Right lung (tissue), 2 donors: ENCODE measurements at regions not wholly inside any gene's neighbourhood (a gene's known extent, or its start where the extent isn't known, plus 50 kb on each side); places are given as distances from the start of the nearest gene placed in this dataset.

Experiments used
- DNase-seq, 2 donors: peaks; one replicate each; pipeline ENCODE4 v3.0.0-alpha.2; 2013

DNA sequence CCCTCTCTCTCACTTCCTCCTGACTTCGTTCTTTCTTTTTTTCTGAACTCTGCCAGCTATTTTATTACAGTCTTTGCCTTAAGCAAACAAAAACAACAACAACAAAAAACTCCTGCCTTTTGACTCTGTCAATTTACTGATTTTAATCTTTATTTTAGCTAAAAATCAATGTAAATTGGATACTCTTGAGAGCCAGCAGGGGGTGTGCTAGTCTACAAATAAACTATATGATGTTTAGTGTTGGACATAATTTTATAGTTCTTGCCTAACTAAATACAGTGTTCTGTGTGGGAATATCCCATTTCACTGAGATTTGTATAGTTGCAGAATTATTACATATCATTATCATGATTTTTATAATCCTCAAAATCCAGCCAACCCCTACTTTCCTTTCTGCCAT, 1199.9 kb upstream of the SPRY2 start:
- DNase-seq: no peak

DNA sequence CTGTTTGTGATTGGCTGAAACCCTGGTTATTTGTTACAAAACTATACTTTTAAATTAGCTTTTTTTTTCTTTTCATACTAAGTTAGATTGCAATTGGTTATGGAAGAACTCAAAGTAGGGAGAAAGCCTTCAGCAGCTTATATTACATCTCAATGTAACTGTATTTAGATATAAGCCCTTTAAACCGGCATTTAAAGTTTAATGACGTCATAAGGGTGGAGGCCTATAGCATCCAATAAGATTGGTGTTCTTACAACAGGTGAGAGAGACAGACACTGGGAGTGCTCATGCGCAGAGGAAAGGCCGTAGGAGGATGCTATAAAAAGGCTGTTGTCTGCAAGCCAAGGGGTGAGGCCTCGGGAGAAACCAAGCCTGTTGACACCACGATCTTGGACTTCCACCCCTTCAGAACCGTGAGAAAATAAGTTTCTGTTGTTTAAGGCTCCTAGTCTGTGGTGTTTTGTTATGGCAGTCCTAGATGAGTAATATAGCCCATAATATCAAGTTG, 1198.8 kb upstream of the SPRY2 start:
- no peak for DNase-seq

DNA sequence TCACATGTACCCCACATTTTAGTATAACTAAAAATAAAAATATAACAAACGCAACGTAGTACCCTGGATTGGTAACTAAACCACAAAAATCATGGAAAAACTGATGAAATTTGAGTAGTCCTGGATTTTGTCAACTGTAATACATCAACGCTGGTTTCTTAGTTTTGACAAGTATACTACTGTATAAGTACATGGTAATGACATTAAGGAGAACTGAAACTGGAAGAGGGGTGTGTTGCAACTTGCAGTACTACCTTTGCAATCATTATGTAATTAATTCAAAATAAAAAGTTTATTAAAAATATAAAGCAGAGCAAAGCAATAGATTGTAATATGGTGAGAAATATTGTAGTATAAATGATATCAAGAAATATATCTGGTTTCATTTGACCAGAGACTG, 1158.0 kb upstream of the SPRY2 start:
- no peak for DNase-seq

DNA sequence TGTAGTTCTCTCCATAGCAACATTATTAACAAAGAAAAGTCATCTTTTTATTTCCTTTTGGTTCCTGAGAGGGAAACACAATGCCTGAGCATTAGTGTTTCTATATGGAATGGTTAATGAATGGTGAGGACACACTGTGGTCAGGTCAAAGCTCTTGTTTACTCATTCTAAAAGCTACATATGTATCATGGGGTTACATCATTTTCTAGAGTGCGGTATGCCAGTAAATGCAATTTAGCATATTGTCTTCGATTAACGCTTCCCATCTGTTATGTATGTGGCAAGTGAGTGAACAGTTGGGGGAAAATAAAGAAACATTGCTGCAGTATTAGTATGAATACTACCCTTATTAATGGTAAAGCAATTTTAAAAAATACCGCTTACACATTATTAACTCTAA, 1152.2 kb upstream of the SPRY2 start:
- DNase-seq: no peak

DNA sequence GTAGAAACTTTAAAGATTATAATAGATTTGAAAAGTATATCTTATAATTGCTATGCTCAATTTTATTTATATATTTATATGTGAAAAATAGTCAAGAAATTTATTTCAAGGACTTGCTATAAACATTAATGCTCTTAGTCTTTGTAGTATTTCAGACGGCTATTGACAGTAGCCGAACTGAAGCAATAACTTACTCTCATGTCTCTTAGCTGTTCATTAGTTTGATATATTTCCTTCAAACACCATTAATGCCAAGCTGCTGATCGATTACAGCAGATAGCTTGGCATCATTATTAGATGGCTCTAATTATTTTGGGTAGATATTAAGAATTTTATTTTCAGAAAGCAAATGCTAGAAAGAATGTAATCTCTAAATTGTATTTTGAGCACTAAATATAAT, 1151.5 kb upstream of the SPRY2 start:
- DNase-seq: no peak

DNA sequence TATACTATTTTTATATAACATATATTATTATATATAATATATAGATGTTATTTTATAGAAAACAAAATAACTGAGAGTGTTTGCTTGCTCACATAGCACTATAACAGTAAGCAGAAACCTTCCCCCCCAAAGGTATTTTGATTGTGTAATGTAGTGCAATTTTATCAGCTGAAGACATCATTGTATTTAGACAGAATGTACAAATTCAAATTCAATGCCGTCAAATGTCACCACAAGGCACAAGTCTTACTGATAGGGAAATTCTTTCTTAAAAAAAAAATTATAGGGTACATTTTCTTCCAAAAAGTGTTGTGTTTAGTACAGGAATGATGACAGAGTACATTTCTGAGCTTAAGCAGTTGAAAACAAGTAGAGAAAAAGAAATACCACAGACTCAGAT, 1147.1 kb upstream of the SPRY2 start:
- no peak for DNase-seq

DNA sequence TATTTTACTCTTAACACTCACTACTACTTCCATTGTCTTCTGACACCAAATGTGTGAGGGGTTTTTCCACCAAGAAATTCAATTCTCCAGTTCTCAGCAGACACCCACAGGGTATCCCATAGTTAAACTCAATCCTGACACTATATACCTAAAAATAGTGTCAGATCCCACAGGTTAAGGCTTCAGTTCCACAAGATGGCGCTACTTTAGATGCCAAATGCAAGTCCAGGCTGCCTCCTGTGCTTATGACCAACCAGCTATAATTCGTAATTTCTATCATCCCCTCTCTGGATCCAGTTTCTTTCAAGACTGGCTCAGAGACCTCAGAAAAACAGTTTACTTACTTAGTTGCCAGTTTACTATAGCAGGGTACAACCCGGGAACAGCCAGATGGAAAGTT, 1146.2 kb upstream of the SPRY2 start:
- DNase-seq: no peak

DNA sequence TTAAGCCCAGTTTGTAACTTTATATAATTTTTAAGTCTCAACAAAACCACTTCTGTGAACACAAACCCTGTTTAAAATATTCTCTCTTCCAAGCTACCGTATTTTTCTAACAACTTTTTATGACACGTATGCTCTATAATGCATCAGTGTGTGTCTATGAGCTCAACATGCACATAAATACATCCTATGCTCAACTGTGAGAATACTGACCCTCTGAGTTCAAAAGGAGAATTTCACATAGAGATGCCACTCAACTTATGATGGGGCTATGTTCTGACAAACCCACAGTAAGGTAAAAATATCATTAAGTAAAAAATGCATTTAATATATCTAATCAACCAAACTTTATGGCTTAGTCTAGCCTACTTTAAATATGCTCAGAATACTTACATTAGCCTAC, 1139.7 kb upstream of the SPRY2 start:
- no peak for DNase-seq

DNA sequence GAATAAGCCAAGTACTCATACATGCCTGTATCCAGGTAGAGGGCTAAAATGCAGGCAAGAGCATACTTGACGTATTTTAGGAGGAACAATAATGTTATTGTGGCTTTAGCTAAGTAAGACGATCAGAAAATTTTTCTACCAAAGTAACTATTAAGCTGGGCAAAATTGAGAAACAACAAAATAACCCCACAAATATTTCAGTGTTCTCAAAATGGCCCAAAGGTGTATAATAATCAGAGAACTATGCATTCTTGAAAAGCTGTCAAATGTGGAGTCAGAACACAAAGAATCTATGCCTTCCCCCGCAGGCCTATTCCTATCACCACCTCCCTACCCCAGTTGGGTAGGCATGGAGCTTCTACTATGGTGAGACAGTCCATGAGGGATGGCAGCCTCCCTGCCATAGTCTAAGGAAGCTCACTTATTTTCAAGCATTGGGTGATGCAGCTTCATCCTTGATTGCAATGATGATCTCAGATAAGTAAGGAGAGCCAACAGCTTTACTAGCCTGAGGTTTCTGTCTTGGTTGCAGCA, 1132.5 kb upstream of the SPRY2 start:
- no peak for DNase-seq

DNA sequence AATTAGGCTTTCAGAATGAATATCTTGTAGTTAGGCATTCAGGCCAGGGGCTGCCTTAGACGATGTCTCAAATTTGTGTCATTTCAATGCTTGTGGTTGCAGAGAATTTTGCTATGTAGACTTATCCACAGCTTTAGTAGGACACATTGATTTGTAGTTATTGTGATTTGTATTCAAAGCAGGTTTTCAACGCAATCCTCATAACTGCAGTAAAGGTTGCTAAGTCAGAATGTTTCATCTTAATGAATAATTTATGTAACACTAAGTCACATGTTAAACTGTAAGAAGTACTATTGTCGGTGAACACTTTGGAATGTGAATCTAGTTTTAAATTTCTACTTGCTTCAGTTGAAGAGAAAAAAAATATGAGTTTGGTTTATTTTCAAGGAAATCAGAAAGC, 1117.2 kb upstream of the SPRY2 start:
- no peak for DNase-seq

DNA sequence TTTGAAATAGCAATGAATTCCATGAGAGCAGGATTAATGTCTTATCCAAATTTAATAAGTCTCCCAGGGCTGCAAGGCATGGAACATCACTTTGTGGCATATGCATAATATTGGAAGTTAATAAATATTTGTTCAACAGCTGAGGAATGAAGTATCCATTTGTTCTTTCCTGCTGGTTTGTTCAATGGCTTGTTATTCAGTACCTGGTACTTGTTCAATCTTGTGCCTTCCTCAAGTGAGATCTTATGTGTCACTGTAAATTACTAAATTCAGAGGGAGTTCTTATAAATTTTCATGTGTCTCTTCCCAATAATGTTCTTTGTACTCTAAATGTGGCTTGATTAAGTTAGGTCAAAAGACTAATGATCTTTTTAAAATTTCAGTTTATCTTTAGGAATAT, 1105.5 kb upstream of the SPRY2 start:
- no peak for DNase-seq

DNA sequence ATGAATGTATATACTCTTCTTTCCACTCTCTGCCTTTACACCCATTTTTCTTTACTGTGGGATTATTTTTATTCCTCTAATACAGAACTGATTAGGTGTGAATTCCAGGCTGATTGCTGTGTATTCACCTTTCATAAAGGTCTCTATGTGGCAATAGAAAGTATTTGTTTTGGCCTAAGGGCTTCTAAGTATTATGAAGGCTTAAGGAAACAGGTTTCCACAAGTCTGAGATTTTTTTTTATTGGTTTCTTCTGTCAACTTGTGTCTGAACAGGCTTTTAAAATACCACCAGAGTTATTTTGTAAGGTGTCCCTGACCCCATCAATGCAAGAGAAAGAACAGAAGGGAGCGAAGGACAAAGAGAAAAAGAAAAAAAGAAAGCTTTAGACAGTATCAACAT, 1102.0 kb upstream of the SPRY2 start:
- DNase-seq: no peak

DNA sequence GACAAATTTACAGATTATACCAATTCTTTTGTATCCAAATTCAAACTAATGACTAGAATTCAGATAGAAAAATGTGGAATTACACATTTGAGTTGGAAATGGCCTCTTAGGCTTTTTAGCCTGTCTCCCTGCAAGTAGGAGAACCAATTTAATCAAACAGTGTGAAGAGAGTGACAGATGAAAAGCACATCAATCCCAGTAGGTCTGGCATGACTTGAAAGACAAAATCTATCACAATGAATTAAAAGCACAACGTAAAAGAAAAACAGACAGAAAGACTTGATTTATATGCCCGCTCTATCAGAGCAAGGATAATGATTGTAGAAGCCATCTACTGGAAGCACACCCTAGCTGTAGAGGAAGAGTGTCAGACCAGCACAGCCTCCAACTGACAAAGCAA, 1084.4 kb upstream of the SPRY2 start:
- no peak for DNase-seq

DNA sequence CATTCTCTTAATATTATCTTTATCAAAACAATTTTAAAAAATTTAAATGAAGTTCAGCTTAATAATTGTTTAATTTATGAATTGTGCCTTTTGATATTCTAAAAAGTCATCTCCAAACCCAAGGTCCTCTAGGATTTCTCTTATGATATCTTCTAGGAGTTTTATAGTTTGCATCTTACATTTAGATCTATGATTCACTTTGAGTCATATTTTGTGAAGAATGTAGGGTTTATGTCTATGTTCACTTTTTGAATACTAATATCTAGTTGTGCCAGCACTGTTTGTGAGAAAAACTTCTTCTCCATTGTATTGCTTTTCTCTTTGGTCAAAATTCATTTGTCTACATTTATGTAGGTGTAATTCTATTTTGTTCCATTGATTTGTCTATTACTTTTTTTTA, 1068.4 kb upstream of the SPRY2 start:
- DNase-seq: no peak

DNA sequence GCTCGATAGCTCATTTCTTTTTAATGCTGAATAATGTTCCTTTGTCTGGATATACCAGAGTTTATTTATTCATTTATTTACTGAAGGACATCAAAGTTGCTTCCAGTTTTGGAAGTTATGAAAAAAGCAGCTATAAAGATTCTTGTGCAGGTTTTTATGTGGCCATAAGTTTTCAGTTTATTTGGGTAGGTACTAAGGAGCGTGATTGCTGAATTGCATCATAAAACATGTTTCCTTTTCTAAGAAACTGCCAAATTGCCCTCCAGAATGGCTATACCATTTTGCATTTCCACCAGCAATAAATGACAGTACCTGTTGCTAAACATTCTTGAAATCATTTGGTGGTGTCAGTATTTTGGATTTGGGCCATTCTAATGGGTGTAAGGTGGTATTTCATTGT, 1067.7 kb upstream of the SPRY2 start:
- DNase-seq: no peak

DNA sequence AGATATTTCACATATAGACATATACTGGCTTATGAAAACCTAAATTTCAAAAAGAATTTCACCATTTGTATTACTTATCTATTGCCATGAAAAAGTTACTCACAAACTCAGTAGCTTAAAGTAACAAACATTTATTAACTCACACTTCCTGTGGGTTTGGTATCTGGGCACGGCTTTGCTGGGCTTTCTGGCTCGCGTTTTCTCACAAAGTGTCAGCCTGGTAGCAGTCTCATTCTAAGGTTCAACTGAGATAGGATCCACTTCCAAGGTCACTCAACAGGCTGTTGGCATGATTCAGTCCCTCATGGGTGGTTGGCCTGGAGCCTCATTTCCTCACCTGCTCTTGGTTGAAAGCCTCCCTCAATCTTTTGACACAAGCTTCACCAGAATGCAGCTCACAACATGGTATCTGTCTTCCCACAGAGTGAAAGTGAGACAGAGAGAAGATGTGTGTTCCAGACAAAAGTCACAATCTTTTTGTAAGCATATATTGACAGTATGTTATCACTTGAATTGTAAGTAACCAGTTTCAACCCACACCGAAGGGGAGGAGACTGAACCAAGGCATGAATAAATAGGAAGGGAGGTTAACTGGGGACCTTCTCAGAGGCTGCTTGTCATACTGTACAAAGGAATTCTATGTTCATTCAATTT, 1065.8 kb upstream of the SPRY2 start:
- no peak for DNase-seq

DNA sequence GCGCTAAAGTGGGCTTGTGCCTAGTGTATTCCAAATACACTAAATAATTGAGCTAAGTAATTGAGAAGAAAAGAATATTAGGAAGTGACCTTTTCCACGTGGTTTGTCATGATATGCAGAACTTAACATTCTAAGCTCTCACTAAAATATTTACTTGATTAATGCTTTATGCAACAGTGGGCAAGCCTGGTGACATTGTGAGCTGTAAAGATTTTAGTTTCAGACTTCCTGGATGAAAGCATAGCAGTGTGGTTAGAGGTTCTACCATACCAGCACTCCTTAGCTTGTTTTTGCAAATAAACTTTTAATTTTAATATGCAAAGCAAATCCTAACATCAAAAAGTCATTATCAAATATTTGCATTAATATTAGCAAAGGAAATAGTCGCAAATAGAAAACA, 1065.1 kb upstream of the SPRY2 start:
- no peak for DNase-seq

DNA sequence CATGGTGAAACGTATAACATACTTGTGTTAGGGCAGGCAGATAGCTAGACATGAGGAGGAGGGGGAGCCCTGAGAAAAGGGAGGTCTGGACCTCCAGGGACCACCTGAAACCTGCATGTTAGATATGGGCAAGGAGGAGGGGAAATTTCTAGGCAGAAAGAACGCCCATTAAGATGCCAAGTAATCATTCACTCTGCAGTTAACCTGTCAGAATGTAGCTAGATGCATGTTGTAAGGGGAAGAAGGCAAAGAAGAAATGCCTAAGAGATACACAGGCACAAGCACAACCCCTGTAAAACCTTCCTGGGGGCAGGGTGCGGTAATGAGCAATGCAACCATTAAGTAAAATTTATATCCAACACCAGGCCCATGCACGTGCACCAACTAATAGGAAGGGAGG, 1055.3 kb upstream of the SPRY2 start:
- no peak for DNase-seq

DNA sequence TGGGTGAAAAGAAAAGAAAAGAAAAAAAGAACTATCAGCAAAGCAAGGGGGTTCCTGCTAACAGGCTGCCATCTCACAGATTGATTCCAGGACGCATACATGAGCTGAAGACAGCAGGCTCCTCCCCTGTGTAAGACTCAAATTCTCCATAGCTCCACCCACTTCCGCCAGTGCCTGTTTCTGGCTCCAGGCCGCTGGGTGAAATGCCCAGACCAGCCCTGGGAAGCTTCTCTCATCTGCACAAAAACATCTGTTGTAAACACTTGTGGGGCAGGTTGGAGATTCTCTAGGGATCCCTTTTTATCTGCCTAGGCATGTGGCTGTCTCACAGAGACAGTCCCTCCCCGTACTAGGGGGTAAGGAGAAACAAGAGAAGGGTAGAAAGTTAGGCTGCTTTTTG, 1054.4 kb upstream of the SPRY2 start:
- no peak for DNase-seq

DNA sequence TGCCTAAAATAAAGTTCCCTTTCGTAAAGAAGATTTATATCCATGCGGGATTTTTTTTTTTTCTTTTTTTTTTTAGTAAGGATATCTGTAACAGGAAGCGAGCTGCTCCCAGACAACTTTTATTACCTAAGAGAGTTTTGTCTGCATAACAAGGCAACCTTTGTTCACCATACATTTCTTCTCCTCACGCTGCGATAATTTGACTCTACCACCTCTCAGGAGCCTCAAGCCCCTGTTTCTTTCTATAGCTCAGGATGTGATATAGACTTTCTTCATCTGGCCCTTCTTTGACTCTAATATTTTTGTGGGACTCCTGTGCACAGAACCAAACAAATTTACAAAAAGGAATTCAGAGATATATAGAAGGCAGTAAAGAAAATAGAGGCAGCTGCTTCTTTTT, 1053.7 kb upstream of the SPRY2 start:
- DNase-seq: no peak

DNA sequence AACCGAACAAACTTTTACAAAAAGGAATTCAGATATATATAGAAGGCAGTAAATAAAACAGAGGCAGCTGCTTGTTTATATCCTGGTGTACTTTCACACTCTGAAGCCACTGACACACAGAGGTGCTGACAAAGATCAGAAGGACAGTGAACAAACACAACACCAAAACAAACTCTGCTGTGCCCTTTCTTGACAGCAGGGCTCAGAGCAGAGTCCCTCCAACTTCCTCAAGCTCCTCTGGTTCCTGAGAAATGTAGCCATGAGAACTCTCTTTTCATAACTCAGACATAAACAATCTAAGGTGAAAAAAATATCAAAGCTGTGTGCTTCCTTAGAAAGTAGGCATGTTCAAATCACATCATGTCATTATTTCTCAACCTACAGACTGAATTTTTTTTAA, 1052.8 kb upstream of the SPRY2 start:
- DNase-seq: no peak

DNA sequence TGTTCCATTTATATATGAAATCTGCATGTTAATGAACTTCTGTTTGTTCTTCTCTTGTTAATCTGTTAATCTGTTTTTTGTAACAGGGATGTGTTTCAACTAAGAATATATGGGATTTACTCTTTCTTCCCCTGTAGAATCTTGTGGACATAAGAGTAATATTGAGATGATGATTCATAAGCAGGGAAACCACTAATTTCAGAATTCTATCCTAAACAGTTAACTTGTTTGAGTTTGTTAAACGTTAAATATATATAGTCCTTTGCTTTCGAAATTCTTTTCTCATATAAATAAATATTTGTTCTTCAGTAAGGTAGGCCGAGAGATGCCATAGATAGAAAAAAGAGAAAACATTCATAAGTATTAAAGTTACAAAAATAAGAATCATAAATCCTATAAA, 1052.2 kb upstream of the SPRY2 start:
- no peak for DNase-seq

DNA sequence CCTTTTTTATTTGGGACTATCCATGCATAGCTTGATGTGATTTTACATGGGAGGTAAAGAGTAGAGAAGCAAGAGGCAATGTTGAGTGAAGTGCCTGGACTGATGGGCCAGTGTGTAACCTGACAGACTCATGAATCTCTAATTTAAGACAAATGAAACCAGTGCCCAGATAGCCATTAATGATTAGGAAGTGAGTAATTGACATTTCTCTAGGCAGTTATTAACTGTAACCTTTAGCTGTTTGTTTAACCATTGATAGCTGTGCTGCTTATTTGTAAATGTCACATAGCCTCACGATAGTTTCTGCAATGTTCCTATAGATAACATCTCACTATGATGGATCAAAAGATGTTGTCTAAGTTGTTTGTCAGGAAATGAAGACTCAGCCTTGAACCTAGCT, 1047.5 kb upstream of the SPRY2 start:
- DNase-seq: no peak

DNA sequence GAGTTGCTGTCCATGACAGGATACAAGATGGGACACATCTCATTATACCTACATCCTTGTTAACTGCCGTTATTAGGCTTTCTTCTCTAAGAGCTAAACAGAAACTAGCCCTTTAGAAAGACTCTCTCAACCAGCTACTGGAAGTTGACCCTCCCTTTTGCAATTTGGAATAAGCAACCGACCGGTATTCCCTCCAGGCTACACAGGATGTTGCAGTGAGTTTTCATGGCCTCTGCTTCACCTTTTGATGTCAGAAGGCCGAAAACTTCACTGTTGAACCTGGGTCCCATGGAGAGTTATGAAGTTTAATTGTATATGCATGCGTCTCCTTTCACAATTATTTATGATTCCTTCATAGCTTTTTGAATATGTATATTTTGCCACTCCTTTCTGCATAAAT, 1042.5 kb upstream of the SPRY2 start:
- no peak for DNase-seq
